GM10248 (cell line): ENCODE measurements at regions not wholly inside any gene's neighbourhood (a gene's known extent, or its start where the extent isn't known, plus 50 kb on each side); places are given as distances from the start of the nearest gene placed in this dataset.

Experiments
- CTCF ChIA-PET: fragments of 300-600 bp; sonication (Branson Sonifier 250); formaldehyde crosslinking; extraction: SDS; loops from one replicate; lab custom pipeline; 2021; ENCODE audit warnings: antibody characterized with exemption; lab: Yijun Ruan, JAX
- POLR2A ChIA-PET: fragments of 350-650 bp; sonication (Branson Sonifier 250); formaldehyde crosslinking; extraction: SDS; loops from one replicate; lab custom pipeline; 2020; ENCODE audit warnings: antibody characterized with exemption; lab: Yijun Ruan, JAX
- DNase-seq: peaks from one replicate; pipeline ENCODE4 v3.0.0; 2012; ENCODE audit errors: extremely low spot score
- TF ChIP-seq, protein P1 (sequence below): IDR thresholded peaks from 2 replicates; pipeline ENCODE4 v1.5.1; 2012; ENCODE audit warnings: mild to moderate bottlenecking, low read depth; ENCODE audit errors: extremely low read depth, missing control alignments, control extremely low read depth

DNA sequence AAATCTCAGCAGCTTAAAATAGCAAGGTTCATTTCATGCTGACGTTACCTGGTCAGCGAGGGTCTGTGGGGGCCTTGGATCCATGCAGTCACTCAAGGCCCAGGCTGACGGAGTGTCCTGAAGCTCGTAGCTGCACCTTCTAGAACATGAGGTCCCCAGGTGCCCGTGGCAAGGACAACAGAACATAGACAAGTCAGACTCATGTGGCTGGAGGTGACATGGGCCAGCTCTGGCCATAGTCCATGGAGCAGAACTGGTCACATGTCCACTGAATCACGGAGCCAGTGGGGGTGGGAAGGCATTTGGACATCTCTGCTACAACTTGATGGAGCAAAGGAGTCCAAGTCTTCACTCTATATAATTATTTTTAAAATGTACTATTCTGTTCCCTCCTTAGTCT is 233.2 kb downstream of the ACKR3 start:
- no peak for DNase-seq
- CTCF ChIA-PET, result no interaction called here
- POLR2A ChIA-PET, result no interaction called here
- TF ChIP-seq, protein P1, sequence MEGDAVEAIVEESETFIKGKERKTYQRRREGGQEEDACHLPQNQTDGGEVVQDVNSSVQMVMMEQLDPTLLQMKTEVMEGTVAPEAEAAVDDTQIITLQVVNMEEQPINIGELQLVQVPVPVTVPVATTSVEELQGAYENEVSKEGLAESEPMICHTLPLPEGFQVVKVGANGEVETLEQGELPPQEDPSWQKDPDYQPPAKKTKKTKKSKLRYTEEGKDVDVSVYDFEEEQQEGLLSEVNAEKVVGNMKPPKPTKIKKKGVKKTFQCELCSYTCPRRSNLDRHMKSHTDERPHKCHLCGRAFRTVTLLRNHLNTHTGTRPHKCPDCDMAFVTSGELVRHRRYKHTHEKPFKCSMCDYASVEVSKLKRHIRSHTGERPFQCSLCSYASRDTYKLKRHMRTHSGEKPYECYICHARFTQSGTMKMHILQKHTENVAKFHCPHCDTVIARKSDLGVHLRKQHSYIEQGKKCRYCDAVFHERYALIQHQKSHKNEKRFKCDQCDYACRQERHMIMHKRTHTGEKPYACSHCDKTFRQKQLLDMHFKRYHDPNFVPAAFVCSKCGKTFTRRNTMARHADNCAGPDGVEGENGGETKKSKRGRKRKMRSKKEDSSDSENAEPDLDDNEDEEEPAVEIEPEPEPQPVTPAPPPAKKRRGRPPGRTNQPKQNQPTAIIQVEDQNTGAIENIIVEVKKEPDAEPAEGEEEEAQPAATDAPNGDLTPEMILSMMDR, result no peak

DNA sequence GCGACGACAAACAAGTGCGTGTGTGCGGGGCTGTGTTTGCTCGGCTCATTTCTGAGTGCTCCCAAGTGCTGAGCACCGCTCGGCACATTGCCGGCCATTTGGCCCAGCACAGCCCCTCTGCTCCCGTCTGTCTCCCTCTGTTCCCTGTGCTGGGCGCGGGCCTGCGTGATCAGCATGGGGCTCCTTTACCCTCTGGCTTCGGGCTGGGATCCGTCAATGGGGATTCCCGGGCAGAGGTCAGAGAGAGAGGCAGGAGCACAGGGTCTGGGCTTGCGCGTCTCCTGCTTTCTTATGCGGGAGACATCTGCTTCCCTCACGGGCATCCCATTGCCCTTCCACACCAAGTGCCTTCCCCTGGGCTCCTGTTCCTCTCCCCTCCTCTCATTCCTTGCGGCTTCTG is 234.0 kb downstream of the ACKR3 start:
- POLR2A ChIA-PET, result no interaction called here
- CTCF ChIA-PET, result no interaction called here
- DNase-seq, result no peak
- TF ChIP-seq, protein P1, result no peak

DNA sequence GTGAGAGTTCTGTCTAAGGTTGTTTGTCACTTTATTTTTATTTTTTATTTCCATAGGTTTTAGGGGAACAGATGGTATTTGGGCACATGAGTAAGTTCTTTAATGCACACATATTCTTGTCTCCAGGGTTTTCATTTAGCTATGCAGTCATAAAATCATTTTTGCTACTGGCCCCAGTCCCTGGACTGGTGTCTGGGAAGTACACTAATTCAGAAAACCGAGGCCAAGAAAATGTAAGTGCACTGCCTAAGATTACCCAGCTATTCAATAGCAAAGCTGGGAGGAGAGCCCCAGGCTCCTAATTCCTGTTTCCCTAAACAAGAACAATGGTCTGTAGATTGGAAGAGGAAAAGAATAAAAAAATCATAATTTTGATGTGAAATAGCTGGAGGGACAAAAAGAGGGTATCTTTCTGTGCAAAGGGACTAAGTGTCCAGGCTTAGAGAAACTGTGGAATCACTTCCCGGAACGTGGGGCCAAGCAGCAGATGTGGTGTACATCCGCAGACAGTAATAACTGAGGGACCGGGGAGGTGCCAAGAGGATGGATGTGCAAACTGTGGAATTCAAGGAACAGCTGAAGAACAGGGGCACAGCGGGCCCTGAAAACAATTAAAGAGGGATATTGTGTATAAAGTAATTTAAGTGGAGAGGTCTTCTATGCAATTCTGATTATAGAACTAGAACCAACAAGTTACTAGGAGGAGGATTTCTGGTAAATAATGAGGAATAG is 236.3 kb downstream of the ACKR3 start:
- TF ChIP-seq, protein P1, result no peak
- CTCF ChIA-PET, result interaction anchor here (0.8 kb wide), 1 partner anchor 13 kb away, joined by 3 read pairs; no protein-coding TSS in a partner anchor
- no peak for DNase-seq
- POLR2A ChIA-PET, result no interaction called here

DNA sequence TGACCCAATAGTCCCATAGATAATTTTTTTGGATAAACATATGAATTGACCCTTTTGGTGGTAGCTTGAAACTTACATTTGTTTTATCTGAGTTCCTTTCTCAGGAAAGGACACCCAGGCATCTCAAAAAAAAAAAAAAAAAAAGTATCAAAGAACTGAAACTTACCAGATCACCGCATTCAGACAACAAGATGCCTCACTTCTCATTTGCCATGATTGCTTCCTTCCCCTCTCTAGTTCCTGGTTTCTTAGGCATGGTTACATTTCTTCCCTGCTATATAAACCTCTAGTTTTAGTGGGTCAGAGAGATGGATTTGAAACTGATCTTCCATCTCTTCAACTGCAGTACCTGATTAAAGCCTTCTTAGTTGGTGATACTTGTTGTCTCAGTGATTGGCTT is 240.1 kb downstream of the ACKR3 start:
- POLR2A ChIA-PET, result no interaction called here
- CTCF ChIA-PET, result no interaction called here
- DNase-seq, result no peak
- TF ChIP-seq, protein P1, result no peak

DNA sequence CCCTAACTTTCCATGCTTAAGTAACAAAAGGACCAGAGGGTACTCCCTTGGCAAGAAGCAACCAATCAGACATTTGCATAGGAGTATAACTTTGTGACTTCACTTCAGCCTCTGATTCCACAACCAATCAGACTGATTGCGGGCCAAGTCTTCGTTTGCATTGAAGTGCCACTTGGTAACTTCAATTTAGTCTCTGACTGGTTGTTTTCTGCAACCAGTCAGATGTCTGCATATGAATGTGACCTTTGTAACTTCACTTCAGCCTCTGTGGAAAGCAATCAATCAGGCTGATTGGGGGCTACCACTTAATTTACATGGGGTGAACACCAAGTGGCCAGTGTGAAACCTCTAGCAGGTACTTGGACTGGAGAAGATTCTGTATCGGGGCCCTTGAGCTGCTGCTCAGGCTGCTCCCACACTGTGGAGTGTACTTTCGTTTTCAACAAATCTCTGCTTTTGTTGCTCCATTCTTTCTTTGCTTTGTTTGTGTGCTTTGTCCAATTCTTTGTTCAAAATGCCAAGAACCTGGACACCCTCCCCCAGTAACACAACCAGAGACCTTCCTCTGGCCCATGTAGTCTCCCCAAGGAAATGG is 241.5 kb downstream of the ACKR3 start:
- ChIA-PET POLR2A (no interaction called here), CTCF (no interaction called here)
- DNase-seq, result no peak
- TF ChIP-seq, protein P1, result no peak

DNA sequence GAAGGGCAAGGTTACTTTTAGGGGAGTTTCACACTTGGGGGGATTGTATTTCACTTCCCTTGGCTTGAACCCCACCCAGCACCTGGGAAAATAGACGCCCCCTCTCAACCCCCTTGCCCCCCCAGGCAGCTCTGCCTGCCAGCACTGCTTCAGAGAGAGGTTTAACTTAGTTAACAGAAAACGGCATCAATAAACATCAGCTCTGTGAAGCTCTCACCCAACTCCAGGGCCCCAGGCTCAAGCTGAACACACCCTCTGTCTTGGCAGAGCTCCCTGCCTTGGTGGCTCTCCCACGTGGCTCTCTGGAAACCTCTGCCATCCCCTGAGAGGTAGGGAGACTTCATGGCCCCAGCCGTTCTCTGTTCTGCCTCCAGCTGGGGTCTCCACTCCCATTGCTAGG is 244.1 kb downstream of the ACKR3 start:
- no peak for DNase-seq
- ChIA-PET POLR2A (no interaction called here), CTCF (no interaction called here)
- TF ChIP-seq, protein P1, result no peak

DNA sequence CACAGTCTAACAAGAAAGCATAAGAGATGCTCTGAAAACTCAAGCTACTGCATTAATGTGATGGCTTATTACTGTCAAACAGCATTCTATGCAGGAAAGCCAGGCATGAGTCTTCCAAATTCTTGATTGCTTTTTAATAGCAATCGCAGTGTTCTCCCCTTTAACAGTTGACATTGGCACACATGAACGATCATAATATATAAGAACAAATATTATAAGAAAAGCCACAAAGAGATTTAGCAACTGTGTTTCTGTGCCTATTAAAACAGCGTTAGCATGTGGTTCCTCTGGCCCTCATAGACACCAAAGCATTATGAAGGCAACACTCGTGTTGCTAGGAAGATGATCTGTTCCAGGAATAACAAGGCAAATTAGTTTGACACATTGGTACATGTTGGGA is 245.0 kb downstream of the ACKR3 start:
- ChIA-PET POLR2A (no interaction called here), CTCF (no interaction called here)
- no peak for DNase-seq
- TF ChIP-seq, protein P1, result no peak
